Mesendoderm (in vitro differentiated cells): ENCODE measurements at regions not wholly inside any gene's neighbourhood (a gene's known extent, or its start where the extent isn't known, plus 50 kb on each side); places are given as distances from the start of the nearest gene placed in this dataset.

Experiments
- DNase-seq: peaks from one replicate; pipeline ENCODE4 v3.0.0; 2013
- H2AK5ac ChIP-seq: 2 replicates; pipeline ENCODE4 v1.6.1; 2013; ENCODE audit warnings: low read length, inconsistent platforms
- H2BK120ac ChIP-seq: 2 replicates; pipeline ENCODE4 v1.6.1; 2013; ENCODE audit warnings: low read depth, mild to moderate bottlenecking, low read length, moderate library complexity, mixed read lengths
- H2BK15ac ChIP-seq: replicated peaks from 2 replicates; pipeline ENCODE4 v1.6.1; 2013; ENCODE audit warnings: low read depth, mild to moderate bottlenecking, moderate library complexity
- H2BK5ac ChIP-seq: 2 replicates; pipeline ENCODE4 v1.6.1; 2013; ENCODE audit warnings: low read length, inconsistent platforms
- H3K18ac ChIP-seq: 2 replicates; pipeline ENCODE4 v1.6.1; 2013; ENCODE audit warnings: mild to moderate bottlenecking, low read length, mixed read lengths
- H3K23ac ChIP-seq: one replicate; pipeline ENCODE4 v1.6.1; 2013; ENCODE audit warnings: low read length
- H3K27ac ChIP-seq: 2 replicates; pipeline ENCODE4 v1.5.1; 2013; ENCODE audit warnings: low read depth, mild to moderate bottlenecking, inconsistent platforms, low read length, moderate library complexity
- H3K27me3 ChIP-seq: 2 replicates; pipeline ENCODE4 v1.6.1; 2013; ENCODE audit warnings: low read length, control low read depth, mild to moderate bottlenecking, inconsistent platforms; ENCODE audit not compliant: insufficient read depth, poor library complexity
- H3K36me3 ChIP-seq: 2 replicates; pipeline ENCODE4 v1.6.1; 2013; ENCODE audit warnings: low read length, inconsistent platforms; ENCODE audit not compliant: control insufficient read depth, insufficient read depth
- H3K4ac ChIP-seq: one replicate; pipeline ENCODE4 v1.6.1; 2013; ENCODE audit warnings: low read depth, mild to moderate bottlenecking, low read length, moderate library complexity
- H3K4me1 ChIP-seq: 2 replicates; pipeline ENCODE4 v1.6.1; 2013; ENCODE audit warnings: low read depth, low read length, inconsistent platforms; ENCODE audit not compliant: control insufficient read depth
- H3K4me2 ChIP-seq: 2 replicates; pipeline ENCODE4 v1.6.1; 2013; ENCODE audit warnings: low read length
- H3K4me3 ChIP-seq: 2 replicates; pipeline ENCODE4 v1.5.1; 2013; ENCODE audit warnings: mild to moderate bottlenecking, low read length
- H3K56ac ChIP-seq: one replicate; pipeline ENCODE4 v1.6.1; 2013; ENCODE audit warnings: low read length
- H3K79me1 ChIP-seq: 2 replicates; pipeline ENCODE4 v1.6.1; 2013; ENCODE audit warnings: low read length, inconsistent platforms
- H3K79me2 ChIP-seq: 2 replicates; pipeline ENCODE4 v1.6.1; 2013; ENCODE audit warnings: mild to moderate bottlenecking, low read length; ENCODE audit not compliant: control insufficient read depth, insufficient read depth
- H3K9ac ChIP-seq: 2 replicates; pipeline ENCODE4 v1.6.1; 2013; ENCODE audit warnings: low read length, inconsistent platforms
- H4K5ac ChIP-seq: one replicate; pipeline ENCODE4 v1.6.1; 2013; ENCODE audit warnings: low read length
- H4K8ac ChIP-seq: one replicate; pipeline ENCODE4 v1.6.1; 2013; ENCODE audit warnings: low read depth, mild to moderate bottlenecking, control low read depth, low read length, moderate library complexity
- WGBS: extraction: QIAGEN DNeasy Blood & Tissue Kit; methylation state at CpG from one replicate; pipeline ENCODE4 v1.1.7; 2013; ENCODE audit warnings: low lambda C conversion rate, missing lambda C conversion rate; ENCODE audit not compliant: insufficient coverage; ENCODE audit errors: extremely low coverage; 5-methylcytosine and 5-hydroxymethylcytosine counted together

DNA sequence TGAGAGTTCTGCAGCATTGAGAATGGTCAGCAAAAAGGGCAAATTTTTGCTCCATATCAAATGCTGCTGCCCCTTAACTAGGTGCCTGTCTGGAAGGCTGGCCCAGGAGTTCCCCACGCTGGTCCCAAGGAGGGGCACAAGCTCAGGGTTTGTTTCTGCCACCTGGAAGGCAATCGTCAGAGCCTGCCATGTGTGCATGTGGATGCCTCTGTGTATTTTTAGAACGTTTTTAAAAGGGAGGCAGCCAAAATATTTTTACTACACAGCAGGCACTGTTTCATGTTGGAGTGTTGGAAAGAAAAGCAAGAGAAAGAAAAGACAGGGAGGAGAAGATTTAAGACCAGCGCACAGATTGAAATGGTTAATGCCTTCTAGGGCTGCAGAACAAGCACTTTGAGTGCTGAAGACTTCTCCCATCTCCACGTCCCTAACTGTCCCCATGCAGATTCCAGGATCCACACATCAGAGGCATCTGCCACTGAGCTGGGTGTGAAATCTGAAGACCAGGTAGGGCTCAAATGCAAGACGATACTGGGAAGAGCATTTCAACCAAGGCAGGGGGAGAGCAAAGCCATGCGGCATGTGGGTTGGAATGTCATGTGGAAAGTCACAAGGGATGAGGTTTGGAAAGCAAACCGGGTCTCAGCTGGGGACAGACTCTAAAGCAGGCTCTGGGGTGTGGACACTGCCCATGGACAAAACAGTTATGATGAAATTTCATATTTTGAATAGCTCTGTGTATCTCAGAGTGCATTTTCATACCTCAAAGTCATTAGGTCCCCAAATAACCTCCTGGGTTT is 557.2 kb downstream of the BCL11B start:
- no peak overlapping the region for H3K56ac ChIP-seq
- no peak overlapping the region for H2AK5ac ChIP-seq
- H3K4me3 ChIP-seq, result no peak overlapping the region
- H2BK120ac ChIP-seq, result no peak overlapping the region
- H3K36me3 ChIP-seq, result no peaks in the 10 kb centered on the region
- H3K23ac ChIP-seq, result no peak overlapping the region
- H3K18ac ChIP-seq, result no peak overlapping the region
- H4K8ac ChIP-seq, result no peak overlapping the region
- DNase-seq, result no peak
- no peak overlapping the region for H3K27ac ChIP-seq
- no peak overlapping the region for H4K5ac ChIP-seq
- no peaks in the 10 kb centered on the region for H3K4me1 ChIP-seq
- H2BK5ac ChIP-seq, result no peak overlapping the region
- no peak overlapping the region for H3K4ac ChIP-seq
- no CpG with 5 or more reads among the region's 8 CpGs for WGBS
- H3K79me1 ChIP-seq, result no peaks in the 10 kb centered on the region
- no peak overlapping the region for H3K4me2 ChIP-seq
- no peaks in the 10 kb centered on the region for H3K27me3 ChIP-seq
- H2BK15ac ChIP-seq, result no peak overlapping the region
- H3K79me2 ChIP-seq, result no peaks in the 10 kb centered on the region
- no peak overlapping the region for H3K9ac ChIP-seq

DNA sequence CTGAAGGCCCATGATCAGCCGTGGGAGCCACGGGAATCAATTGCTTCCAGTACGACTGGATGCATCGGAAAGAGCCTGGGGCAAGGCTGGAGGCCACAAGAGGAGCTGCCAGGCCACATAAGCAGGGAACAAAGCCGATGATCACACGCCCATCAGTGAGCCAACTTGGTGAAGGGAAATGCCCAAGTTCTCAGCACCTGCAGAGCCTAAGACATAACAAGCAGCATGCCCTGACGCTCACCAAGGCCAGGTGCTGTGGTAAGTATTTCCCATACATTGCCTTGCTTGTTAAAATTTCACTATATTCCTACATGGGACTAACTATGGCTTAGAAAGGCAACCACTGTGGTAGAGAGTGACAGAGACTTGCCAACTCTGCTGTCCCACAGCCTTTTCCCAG is 555.9 kb downstream of the BCL11B start:
- Histone ChIP-seq H3K27me3 (no peaks in the 10 kb centered on the region), H3K79me1 (no peaks in the 10 kb centered on the region), H2AK5ac (no peak overlapping the region), H3K9ac (no peak overlapping the region), H4K8ac (no peak overlapping the region), H3K27ac (no peak overlapping the region), H2BK120ac (no peak overlapping the region), H2BK15ac (no peak overlapping the region), H3K4ac (no peak overlapping the region), H3K18ac (no peak overlapping the region), H3K4me3 (no peak overlapping the region), H3K4me1 (no peaks in the 10 kb centered on the region), H2BK5ac (no peak overlapping the region), H3K79me2 (no peaks in the 10 kb centered on the region), H3K56ac (no peak overlapping the region), H4K5ac (no peak overlapping the region), H3K4me2 (no peak overlapping the region), H3K36me3 (no peaks in the 10 kb centered on the region), H3K23ac (no peak overlapping the region)
- DNase-seq, result no peak
- WGBS, result no CpG with 5 or more reads among the region's 7 CpGs

GRCh38 chr14:98721061-98721460 is 550.9 kb downstream of the BCL11B start:
- Histone ChIP-seq H2BK120ac (no peak overlapping the region), H3K4me2 (no peak overlapping the region), H3K79me1 (no peaks in the 10 kb centered on the region), H3K9ac (no peak overlapping the region), H3K56ac (no peak overlapping the region), H3K27ac (no peak overlapping the region), H4K8ac (no peak overlapping the region), H3K4me1 (peaks cover 7% of the 10 kb centered on the region), H3K4me3 (no peak overlapping the region), H2AK5ac (no peak overlapping the region), H4K5ac (no peak overlapping the region), H3K23ac (no peak overlapping the region), H2BK5ac (no peak overlapping the region), H3K36me3 (no peaks in the 10 kb centered on the region), H3K79me2 (no peaks in the 10 kb centered on the region), H3K18ac (no peak overlapping the region), H3K27me3 (no peaks in the 10 kb centered on the region), H2BK15ac (no peak overlapping the region), H3K4ac (no peak overlapping the region)
- DNase-seq, result no peak
- no CpG with 5 or more reads among the region's 1 CpG for WGBS

DNA sequence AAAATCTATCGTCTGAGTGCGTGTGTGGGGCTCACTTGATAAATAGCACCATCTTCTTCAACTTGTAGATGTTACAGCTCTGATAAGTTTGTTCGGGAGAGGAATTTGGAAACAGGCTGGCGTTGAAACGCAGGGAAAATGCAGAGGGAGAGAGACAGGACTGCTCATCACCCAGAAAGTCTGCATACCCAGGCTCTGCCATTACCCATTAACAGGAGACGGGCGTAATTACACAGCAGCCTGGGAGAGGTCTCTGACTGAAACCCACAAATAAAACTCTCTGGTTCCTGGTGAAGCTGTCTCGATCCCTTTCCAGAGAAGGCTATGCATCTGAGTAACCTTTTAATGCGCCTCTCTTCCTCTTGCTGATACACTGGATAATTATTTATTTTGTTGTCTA is 547.3 kb downstream of the BCL11B start:
- Histone ChIP-seq H4K8ac (no peak overlapping the region), H3K4me1 (peaks cover 7% of the 10 kb centered on the region), H2BK5ac (no peak overlapping the region), H3K4me2 (no peak overlapping the region), H3K27ac (no peak overlapping the region), H4K5ac (no peak overlapping the region), H3K56ac (peak overlapping the region; percentile 31), H3K36me3 (no peaks in the 10 kb centered on the region), H3K27me3 (no peaks in the 10 kb centered on the region), H3K4ac (peak overlapping the region; percentile 72), H3K9ac (no peak overlapping the region), H2BK15ac (no peak overlapping the region), H3K18ac (no peak overlapping the region), H3K79me1 (no peaks in the 10 kb centered on the region), H3K79me2 (no peaks in the 10 kb centered on the region), H3K4me3 (no peak overlapping the region), H2AK5ac (no peak overlapping the region), H2BK120ac (no peak overlapping the region), H3K23ac (no peak overlapping the region)
- WGBS, result no CpG with 5 or more reads among the region's 9 CpGs
- DNase-seq, result no peak

DNA sequence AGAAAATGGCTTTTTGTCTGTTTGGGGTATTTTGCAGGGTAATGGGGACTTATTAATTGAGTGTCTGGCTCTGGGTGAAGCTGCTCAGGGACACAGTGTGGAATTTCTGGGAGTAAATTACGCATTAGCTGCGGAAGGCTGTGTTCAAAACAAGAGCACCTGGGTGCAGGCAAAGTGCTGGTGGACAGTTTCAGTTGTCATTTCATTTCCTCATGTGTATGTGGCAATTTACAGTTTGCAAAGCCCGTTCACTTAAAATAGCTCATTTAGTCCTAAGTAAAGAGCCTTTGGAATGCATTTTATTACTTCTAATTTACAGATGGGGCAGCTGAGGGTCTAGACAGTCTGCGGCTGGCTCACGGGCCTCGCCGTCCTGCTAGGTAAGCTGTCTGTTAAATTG is 546.8 kb downstream of the BCL11B start:
- Histone ChIP-seq H3K4ac (no peak overlapping the region), H3K27me3 (no peaks in the 10 kb centered on the region), H3K36me3 (no peaks in the 10 kb centered on the region), H4K8ac (no peak overlapping the region), H4K5ac (no peak overlapping the region), H3K9ac (no peak overlapping the region), H3K4me1 (peaks cover 7% of the 10 kb centered on the region), H3K79me1 (no peaks in the 10 kb centered on the region), H2BK120ac (no peak overlapping the region), H3K4me3 (no peak overlapping the region), H3K18ac (peak overlapping the region; percentile 78), H2AK5ac (no peak overlapping the region), H2BK15ac (no peak overlapping the region), H3K23ac (no peak overlapping the region), H3K56ac (peak overlapping the region; percentile 52), H3K27ac (no peak overlapping the region), H3K79me2 (no peaks in the 10 kb centered on the region), H3K4me2 (no peak overlapping the region), H2BK5ac (no peak overlapping the region)
- WGBS, result no CpG with 5 or more reads among the region's 7 CpGs
- DNase-seq, result no peak

- peak; percentile 56 for DNase-seq
- H3K18ac ChIP-seq, result no peak overlapping the region
- no peak overlapping the region for H3K4me3 ChIP-seq
- H3K4me1 ChIP-seq, result peaks cover 7% of the 10 kb centered on the region
- no peak overlapping the region for H3K27ac ChIP-seq
- WGBS, result no CpG with 5 or more reads among the region's 9 CpGs
- H3K56ac ChIP-seq, result no peak overlapping the region
- H3K27me3 ChIP-seq, result no peaks in the 10 kb centered on the region
- no peak overlapping the region for H2AK5ac ChIP-seq
- H4K5ac ChIP-seq, result no peak overlapping the region
- H3K9ac ChIP-seq, result no peak overlapping the region
- no peak overlapping the region for H2BK15ac ChIP-seq
- no peak overlapping the region for H3K23ac ChIP-seq
- no peak overlapping the region for H2BK5ac ChIP-seq
- no peaks in the 10 kb centered on the region for H3K36me3 ChIP-seq
- no peak overlapping the region for H3K4ac ChIP-seq
- no peak overlapping the region for H2BK120ac ChIP-seq
- H3K79me2 ChIP-seq, result no peaks in the 10 kb centered on the region
- no peak overlapping the region for H3K4me2 ChIP-seq
- no peaks in the 10 kb centered on the region for H3K79me1 ChIP-seq
- no peak overlapping the region for H4K8ac ChIP-seq
These were observed 546.3 kb downstream of the BCL11B start for GRCh38 chr14:98725676-98726075.
